ENCODE measurements at regions not wholly inside any gene's neighbourhood (a gene's known extent, or its start where the extent isn't known, plus 50 kb on each side); places are given as distances from the start of the nearest gene placed in this dataset.

DNA sequence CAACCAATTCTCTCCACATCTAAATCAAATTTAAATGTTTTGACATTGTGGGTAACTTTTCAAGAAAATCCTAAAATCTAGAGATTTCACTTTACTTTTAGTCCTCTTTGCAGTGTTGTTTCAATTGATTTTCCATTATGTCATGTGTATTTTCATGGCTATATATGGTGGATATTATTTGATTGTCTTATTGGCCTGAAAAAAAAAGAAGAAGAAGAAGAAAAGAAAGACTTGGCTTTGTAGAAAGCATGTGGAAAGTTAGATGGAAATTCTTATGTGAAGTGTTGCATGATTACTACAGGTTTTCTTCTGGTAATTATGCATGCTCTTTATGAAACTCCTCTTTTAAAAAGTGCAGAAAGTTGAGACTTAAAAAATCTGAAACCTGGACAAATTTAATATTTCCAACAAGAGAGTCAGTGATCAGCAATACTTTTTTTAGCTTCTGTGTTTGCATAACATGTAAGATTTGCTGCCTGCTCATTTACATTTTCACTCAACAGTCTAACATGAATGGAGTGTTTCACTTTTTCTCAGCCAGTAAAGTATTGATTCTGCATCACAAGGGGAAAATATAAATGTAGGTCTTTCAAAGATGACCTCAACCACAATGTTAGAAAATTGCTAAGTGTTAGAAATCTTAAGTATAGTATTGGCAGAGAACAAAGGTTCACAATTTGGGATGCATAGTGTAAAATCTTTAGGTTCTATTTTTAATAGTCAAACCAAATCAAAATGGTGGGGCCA lies 438.7 kb downstream of the BCKDHB start:
- H3K27me3 ChIP-seq, result no peaks in the 10 kb centered on the region
- H3K36me3 ChIP-seq, result no peaks in the 10 kb centered on the region
- intact Hi-C loops (cut with DNase I), result no loop called here
- ATAC-seq (no peak), DNase-seq (no peak)
- TF ChIP-seq, protein P1, sequence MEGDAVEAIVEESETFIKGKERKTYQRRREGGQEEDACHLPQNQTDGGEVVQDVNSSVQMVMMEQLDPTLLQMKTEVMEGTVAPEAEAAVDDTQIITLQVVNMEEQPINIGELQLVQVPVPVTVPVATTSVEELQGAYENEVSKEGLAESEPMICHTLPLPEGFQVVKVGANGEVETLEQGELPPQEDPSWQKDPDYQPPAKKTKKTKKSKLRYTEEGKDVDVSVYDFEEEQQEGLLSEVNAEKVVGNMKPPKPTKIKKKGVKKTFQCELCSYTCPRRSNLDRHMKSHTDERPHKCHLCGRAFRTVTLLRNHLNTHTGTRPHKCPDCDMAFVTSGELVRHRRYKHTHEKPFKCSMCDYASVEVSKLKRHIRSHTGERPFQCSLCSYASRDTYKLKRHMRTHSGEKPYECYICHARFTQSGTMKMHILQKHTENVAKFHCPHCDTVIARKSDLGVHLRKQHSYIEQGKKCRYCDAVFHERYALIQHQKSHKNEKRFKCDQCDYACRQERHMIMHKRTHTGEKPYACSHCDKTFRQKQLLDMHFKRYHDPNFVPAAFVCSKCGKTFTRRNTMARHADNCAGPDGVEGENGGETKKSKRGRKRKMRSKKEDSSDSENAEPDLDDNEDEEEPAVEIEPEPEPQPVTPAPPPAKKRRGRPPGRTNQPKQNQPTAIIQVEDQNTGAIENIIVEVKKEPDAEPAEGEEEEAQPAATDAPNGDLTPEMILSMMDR (IDR thresholded peaks at IDR 0.05), result no peak
- no peak overlapping the region for H3K27ac ChIP-seq
- no peaks in the 10 kb centered on the region for H3K9me3 ChIP-seq
- peaks cover 0 to 5% (median 0%) of the 10 kb centered on the region in 9 donors for H3K4me1 ChIP-seq
- H3K4me3 ChIP-seq, result no peak overlapping the region

DNA sequence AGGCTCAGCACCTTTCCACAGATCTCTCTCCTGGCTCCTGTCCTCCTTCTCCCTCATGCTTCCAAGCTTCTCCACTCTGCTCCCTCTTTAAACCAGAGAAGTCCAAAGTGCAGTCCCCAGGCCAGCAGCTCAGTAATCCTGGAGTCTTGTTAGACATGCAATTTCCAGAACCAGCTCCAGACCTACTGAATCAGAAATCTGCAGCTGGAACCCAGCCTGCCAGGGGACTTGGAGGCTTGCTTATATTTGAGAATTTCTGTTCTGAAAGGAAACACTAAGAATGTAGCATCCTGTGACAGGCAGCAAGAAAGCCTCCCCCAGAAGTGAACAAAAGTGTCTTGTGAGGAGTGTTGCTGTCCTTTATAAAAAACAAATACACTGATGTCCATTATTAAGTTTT lies 438.1 kb downstream of the BCKDHB start:
- TF ChIP-seq, protein P1 (IDR thresholded peaks at IDR 0.05), result no peak
- Histone ChIP-seq H3K27me3 (no peaks in the 10 kb centered on the region), H3K4me3 (no peak overlapping the region), H3K9me3 (no peaks in the 10 kb centered on the region), H3K4me1 (peaks cover 0 to 5% (median 0%) of the 10 kb centered on the region in 9 donors), H3K36me3 (no peaks in the 10 kb centered on the region), H3K27ac (peak overlapping the region in 1 of 10 donors; percentile 17)
- intact Hi-C loops (cut with DNase I), result no loop called here
- DNase-seq, result no peak
- ATAC-seq, result peak in 1 of 8 donors; percentile 43

DNA sequence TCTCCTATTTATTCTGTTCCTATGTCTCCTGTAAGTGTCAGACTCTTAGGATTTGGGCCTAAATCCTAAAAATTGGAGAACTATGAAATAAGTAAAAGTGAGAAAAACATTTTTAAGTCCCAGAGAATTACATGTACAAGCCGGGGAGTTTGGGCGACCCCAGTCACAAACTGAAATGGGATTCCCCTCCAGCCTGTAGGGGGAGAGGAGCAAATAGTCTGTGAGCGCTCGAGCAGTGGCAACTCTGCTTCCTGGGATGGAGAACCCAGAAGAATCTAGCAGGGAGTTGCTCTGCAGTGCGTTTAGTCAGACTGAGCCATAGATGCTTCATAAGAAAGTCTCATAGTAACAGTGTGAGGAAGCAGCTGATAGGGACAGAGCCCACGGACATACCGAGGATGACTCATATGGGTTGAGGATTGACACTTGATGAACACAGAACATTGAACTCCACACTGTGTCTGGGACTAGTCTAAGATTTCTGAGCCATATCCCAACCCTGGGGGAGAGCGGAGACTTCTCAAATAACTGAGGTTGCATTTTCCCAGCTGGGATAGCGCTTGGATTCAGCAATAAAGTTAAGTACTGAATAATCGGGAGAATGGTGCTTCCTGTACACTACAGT lies 437.2 kb downstream of the BCKDHB start:
- TF ChIP-seq, protein P1 (IDR thresholded peaks at IDR 0.05), result no peak

DNA sequence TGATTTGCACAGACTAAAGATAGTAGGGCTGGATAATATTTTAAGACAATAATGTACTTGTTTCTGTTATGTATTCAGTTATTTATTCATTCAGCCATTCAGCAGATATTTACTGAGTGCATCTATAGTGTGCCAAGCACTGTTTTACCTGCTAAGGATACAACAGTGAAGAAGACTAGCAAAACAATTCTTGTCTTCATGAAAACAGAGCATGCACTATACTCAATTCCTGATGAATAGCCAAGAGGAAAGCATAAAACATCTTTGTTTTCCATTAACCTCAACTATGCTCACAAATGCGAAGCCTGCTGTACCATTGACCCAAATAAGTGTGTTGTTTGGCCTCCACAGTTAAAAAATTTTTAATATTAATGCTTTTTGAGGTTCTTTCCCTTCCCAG lies 436.7 kb downstream of the BCKDHB start:
- TF ChIP-seq, protein P1 (IDR thresholded peaks at IDR 0.05), result no peak
- Histone ChIP-seq H3K9me3 (no peaks in the 10 kb centered on the region), H3K36me3 (no peaks in the 10 kb centered on the region), H3K4me1 (peaks cover 0 to 3% (median 0%) of the 10 kb centered on the region in 9 donors), H3K4me3 (no peak overlapping the region), H3K27ac (no peak overlapping the region), H3K27me3 (no peaks in the 10 kb centered on the region)
- ATAC-seq (no peak), DNase-seq (no peak)
- WGBS, 2 donors, result 75 to 80% methylated on average over 1 of the region's 1 CpG
- intact Hi-C loops (cut with DNase I), result no loop called here

More for the DNA sequence above, 437.2 kb downstream of the BCKDHB start:
- Histone ChIP-seq H3K27ac (no peak overlapping the region), H3K36me3 (no peaks in the 10 kb centered on the region), H3K27me3 (no peaks in the 10 kb centered on the region), H3K4me1 (peaks cover 0 to 4% (median 0%) of the 10 kb centered on the region in 9 donors), H3K9me3 (no peaks in the 10 kb centered on the region), H3K4me3 (no peak overlapping the region)
- 72 to 82% methylated on average over 10 of the region's 10 CpGs for WGBS, 2 donors
- no peak for DNase-seq
- peak in 4 of 8 donors; percentile 31 to 48 (median 40) for ATAC-seq
- intact Hi-C loops (cut with DNase I), result no loop called here
